ENCODE measurements at regions not wholly inside any gene's neighbourhood (a gene's known extent, or its start where the extent isn't known, plus 50 kb on each side); places are given as distances from the start of the nearest gene placed in this dataset.

DNA sequence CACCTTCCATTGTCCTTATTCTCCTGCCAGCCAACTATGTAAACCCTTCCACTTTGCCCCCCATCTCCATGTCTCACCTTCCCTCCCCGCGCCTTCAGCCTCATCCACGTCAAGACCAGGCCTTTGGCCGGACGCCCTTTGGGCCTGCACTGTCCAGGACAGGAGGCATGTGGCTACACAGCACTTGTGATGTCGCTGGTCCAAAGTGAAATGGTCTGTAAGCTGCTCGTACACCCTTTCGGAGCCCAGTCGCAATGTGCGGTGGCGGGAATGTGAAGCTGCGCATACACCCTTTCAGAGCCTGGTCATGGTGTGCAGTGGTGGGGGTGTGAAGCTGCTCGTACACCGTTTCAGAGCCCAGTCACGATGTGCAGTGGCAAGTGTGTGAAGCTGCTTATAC lies 247.9 kb upstream of the RGS6 start:
- WGBS, 2 donors = 91 to 97% methylated on average over 15 of the region's 15 CpGs
- intact Hi-C loops (cut with DNase I; ENCODE audit: low total_unique reads) = no loop called here
- DNase-seq (ENCODE audit: low spot score in 2 of 2) = no peak
- no peak for TF ChIP-seq POLR2A (IDR thresholded peaks at IDR 0.05)
- TF ChIP-seq, protein P1, sequence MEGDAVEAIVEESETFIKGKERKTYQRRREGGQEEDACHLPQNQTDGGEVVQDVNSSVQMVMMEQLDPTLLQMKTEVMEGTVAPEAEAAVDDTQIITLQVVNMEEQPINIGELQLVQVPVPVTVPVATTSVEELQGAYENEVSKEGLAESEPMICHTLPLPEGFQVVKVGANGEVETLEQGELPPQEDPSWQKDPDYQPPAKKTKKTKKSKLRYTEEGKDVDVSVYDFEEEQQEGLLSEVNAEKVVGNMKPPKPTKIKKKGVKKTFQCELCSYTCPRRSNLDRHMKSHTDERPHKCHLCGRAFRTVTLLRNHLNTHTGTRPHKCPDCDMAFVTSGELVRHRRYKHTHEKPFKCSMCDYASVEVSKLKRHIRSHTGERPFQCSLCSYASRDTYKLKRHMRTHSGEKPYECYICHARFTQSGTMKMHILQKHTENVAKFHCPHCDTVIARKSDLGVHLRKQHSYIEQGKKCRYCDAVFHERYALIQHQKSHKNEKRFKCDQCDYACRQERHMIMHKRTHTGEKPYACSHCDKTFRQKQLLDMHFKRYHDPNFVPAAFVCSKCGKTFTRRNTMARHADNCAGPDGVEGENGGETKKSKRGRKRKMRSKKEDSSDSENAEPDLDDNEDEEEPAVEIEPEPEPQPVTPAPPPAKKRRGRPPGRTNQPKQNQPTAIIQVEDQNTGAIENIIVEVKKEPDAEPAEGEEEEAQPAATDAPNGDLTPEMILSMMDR (IDR thresholded peaks at IDR 0.05) = no peak
- H3K4me3 ChIP-seq (ENCODE audit: low read depth, poor library complexity, severe bottlenecking) = no peak overlapping the region

DNA sequence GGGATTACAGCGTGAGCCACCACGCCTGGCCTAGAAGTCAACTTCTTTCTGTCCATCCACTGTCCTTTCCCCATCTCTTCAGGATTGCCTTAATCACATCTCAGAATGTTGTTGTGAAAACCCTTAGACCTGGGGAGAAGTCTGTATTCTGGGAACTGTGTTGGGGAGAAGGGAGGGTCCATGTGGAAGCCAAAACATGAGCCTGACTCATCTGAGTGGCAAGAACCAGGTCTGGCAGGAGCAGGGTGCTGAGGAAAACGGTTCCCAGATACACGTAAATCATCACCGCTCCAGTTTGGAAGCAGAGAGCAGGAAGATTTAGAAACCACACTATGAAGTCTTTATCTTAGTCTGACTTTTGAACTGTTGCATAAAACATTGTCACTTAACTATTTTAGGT lies 245.6 kb upstream of the RGS6 start:
- intact Hi-C loops (cut with DNase I; ENCODE audit: low total_unique reads) = no loop called here
- no peak for TF ChIP-seq POLR2A (IDR thresholded peaks at IDR 0.05)
- TF ChIP-seq, protein P1 (IDR thresholded peaks at IDR 0.05) = no peak
- 70 to 71% methylated on average over 5 of the region's 5 CpGs for WGBS, 2 donors
- peak in 1 of 2 donors; percentile 56 for DNase-seq (ENCODE audit: low spot score in 2 of 2)
- no peak overlapping the region for H3K4me3 ChIP-seq (ENCODE audit: low read depth, poor library complexity, severe bottlenecking)

- 71 to 80% methylated on average over 2 of the region's 2 CpGs for WGBS, 2 donors
- intact Hi-C loops (cut with DNase I; ENCODE audit: low total_unique reads) = no loop called here
- no peak overlapping the region for H3K4me3 ChIP-seq (ENCODE audit: low read depth, poor library complexity, severe bottlenecking)
- DNase-seq (ENCODE audit: low spot score in 2 of 2) = no peak
- TF ChIP-seq, protein P1 (IDR thresholded peaks at IDR 0.05) = no peak
- TF ChIP-seq POLR2A (IDR thresholded peaks at IDR 0.05) = no peak
Measured at GRCh38 chr14:71687166-71687831, 244.9 kb upstream of the RGS6 start.

GRCh38 chr14:71688576-71688975 lies 243.7 kb upstream of the RGS6 start:
- TF ChIP-seq, protein P1 (IDR thresholded peaks at IDR 0.05) = no peak
- TF ChIP-seq POLR2A (IDR thresholded peaks at IDR 0.05) = no peak
- H3K4me3 ChIP-seq (ENCODE audit: low read depth, poor library complexity, severe bottlenecking) = no peak overlapping the region
- no peak for DNase-seq (ENCODE audit: low spot score in 2 of 2)
- intact Hi-C loops (cut with DNase I; ENCODE audit: low total_unique reads) = no loop called here
- 88 to 94% methylated on average over 4 of the region's 4 CpGs for WGBS, 2 donors

DNA sequence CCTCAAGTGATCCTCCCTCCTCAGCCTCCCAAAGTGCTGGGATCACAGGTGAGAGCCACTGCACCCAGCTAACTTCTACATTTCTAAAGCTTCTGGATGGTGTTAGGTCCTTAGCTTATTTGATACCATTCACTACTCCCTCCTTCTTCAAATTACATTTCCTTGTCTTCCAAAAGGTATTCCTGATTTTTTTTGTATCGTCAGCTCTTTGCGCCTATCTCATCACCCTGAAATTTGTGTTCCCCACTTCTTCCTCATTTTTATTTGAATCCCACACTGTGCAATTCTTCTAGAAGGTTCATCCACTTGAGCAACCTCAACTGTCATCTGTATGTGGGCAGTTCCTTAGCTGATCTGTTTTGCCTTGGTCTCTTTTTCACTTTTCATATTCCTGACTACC lies 241.8 kb upstream of the RGS6 start:
- WGBS, 2 donors = 96 to 98% methylated on average over 2 of the region's 2 CpGs
- H3K4me3 ChIP-seq (ENCODE audit: low read depth, poor library complexity, severe bottlenecking) = no peak overlapping the region
- TF ChIP-seq POLR2A (IDR thresholded peaks at IDR 0.05) = no peak
- TF ChIP-seq, protein P1 (IDR thresholded peaks at IDR 0.05) = no peak
- intact Hi-C loops (cut with DNase I; ENCODE audit: low total_unique reads) = no loop called here
- DNase-seq (ENCODE audit: low spot score in 2 of 2) = no peak

GRCh38 chr14:71692496-71692895 lies 239.7 kb upstream of the RGS6 start:
- no peak for TF ChIP-seq POLR2A (IDR thresholded peaks at IDR 0.05)
- TF ChIP-seq, protein P1 (IDR thresholded peaks at IDR 0.05) = no peak
- intact Hi-C loops (cut with DNase I; ENCODE audit: low total_unique reads) = no loop called here
- DNase-seq (ENCODE audit: low spot score in 2 of 2) = no peak
- no peak overlapping the region for H3K4me3 ChIP-seq (ENCODE audit: low read depth, poor library complexity, severe bottlenecking)
- 80 to 82% methylated on average over 4 of the region's 4 CpGs for WGBS, 2 donors

Data from lower leg skin (tissue), 4 donors.